Large intestine (tissue), 3 donors: ENCODE measurements at regions not wholly inside any gene's neighbourhood (a gene's known extent, or its start where the extent isn't known, plus 50 kb on each side); places are given as distances from the start of the nearest gene placed in this dataset.

Source experiments
- DNase-seq, 2 donors: peaks; one replicate each; pipeline versions ENCODE4 v3.0.0 to v3.0.0-alpha.2; 2013
- H3K27ac ChIP-seq: one replicate; pipeline ENCODE4 v1.5.1; 2013; ENCODE audit warnings: low read length
- H3K27me3 ChIP-seq: 2 replicates; pipeline ENCODE4 v1.6.1; 2013; ENCODE audit warnings: low read length; ENCODE audit not compliant: control insufficient read depth, insufficient read depth
- H3K36me3 ChIP-seq: 2 replicates; pipeline ENCODE4 v1.6.1; 2013; ENCODE audit warnings: low read length; ENCODE audit not compliant: control insufficient read depth, insufficient read depth
- H3K4me1 ChIP-seq: one replicate; pipeline ENCODE4 v1.6.1; 2013; ENCODE audit warnings: low read length; ENCODE audit not compliant: control insufficient read depth, insufficient read depth
- H3K4me3 ChIP-seq: one replicate; pipeline ENCODE4 v1.5.1; 2013; ENCODE audit warnings: low read length
- H3K9me3 ChIP-seq: one replicate; pipeline ENCODE4 v1.6.1; 2013; ENCODE audit warnings: mild to moderate bottlenecking, low read depth, low read length, moderate library complexity; ENCODE audit not compliant: control insufficient read depth
- WGBS: methylation state at CpG from one replicate; pipeline ENCODE4 v1.1.5; 2013; ENCODE audit warnings: low lambda C conversion rate; ENCODE audit not compliant: insufficient coverage; 5-methylcytosine and 5-hydroxymethylcytosine counted together

- Histone ChIP-seq H3K4me3 (no peak overlapping the region), H3K36me3 (no peaks in the 10 kb centered on the region), H3K27ac (no peak overlapping the region), H3K27me3 (no peaks in the 10 kb centered on the region), H3K9me3 (no peaks in the 10 kb centered on the region), H3K4me1 (peaks cover 10% of the 10 kb centered on the region)
- no peak for DNase-seq
- WGBS: no CpG with 5 or more reads among the region's 4 CpGs
Measured at GRCh38 chr12:69008520-69008919, 75.5 kb upstream of the CPM start.

- Histone ChIP-seq H3K4me3 (no peak overlapping the region), H3K4me1 (peaks cover 5% of the 10 kb centered on the region), H3K27me3 (no peaks in the 10 kb centered on the region), H3K9me3 (no peaks in the 10 kb centered on the region), H3K36me3 (no peaks in the 10 kb centered on the region), H3K27ac (no peak overlapping the region)
- 20% methylated on average over 1 of the region's 2 CpGs for WGBS
- DNase-seq: no peak
Measured at GRCh38 chr12:69014047-69014446, 81.1 kb upstream of the CPM start.

GRCh38 chr12:69015017-69015416 lies 82.0 kb upstream of the CPM start:
- H3K36me3 ChIP-seq: no peaks in the 10 kb centered on the region
- H3K27me3 ChIP-seq: no peaks in the 10 kb centered on the region
- WGBS: no CpG with 5 or more reads among the region's 2 CpGs
- no peak overlapping the region for H3K27ac ChIP-seq
- H3K4me1 ChIP-seq: peaks cover 5% of the 10 kb centered on the region
- no peaks in the 10 kb centered on the region for H3K9me3 ChIP-seq
- no peak overlapping the region for H3K4me3 ChIP-seq
- no peak for DNase-seq

- no peaks in the 10 kb centered on the region for H3K27me3 ChIP-seq
- no peak overlapping the region for H3K27ac ChIP-seq
- H3K36me3 ChIP-seq: no peaks in the 10 kb centered on the region
- DNase-seq: no peak
- peaks cover 5% of the 10 kb centered on the region for H3K4me1 ChIP-seq
- H3K9me3 ChIP-seq: no peaks in the 10 kb centered on the region
- WGBS: 100% methylated on average over 1 of the region's 6 CpGs
- no peak overlapping the region for H3K4me3 ChIP-seq
Measured at GRCh38 chr12:69015831-69016230, 82.9 kb upstream of the CPM start.

- Histone ChIP-seq H3K27ac (no peak overlapping the region), H3K4me3 (no peak overlapping the region), H3K27me3 (no peaks in the 10 kb centered on the region), H3K9me3 (no peaks in the 10 kb centered on the region), H3K4me1 (peaks cover under 1% of the 10 kb centered on the region), H3K36me3 (no peaks in the 10 kb centered on the region)
- no peak for DNase-seq
Measured at GRCh38 chr12:69019082-69019481, 86.1 kb upstream of the CPM start.

GRCh38 chr12:69019910-69020309 lies 86.9 kb upstream of the CPM start:
- H3K9me3 ChIP-seq: no peaks in the 10 kb centered on the region
- no peak overlapping the region for H3K4me3 ChIP-seq
- H3K27ac ChIP-seq: no peak overlapping the region
- no peaks in the 10 kb centered on the region for H3K36me3 ChIP-seq
- H3K27me3 ChIP-seq: no peaks in the 10 kb centered on the region
- H3K4me1 ChIP-seq: no peaks in the 10 kb centered on the region
- DNase-seq: no peak

- Histone ChIP-seq H3K4me1 (no peaks in the 10 kb centered on the region), H3K27ac (no peak overlapping the region), H3K9me3 (no peaks in the 10 kb centered on the region), H3K4me3 (no peak overlapping the region), H3K27me3 (no peaks in the 10 kb centered on the region), H3K36me3 (no peaks in the 10 kb centered on the region)
- no CpG with 5 or more reads among the region's 4 CpGs for WGBS
- DNase-seq: peak in 1 of 2 donors; percentile 15
Measured at GRCh38 chr12:69022674-69023073, 89.7 kb upstream of the CPM start.

GRCh38 chr12:69023840-69024239 lies 90.9 kb upstream of the CPM start:
- Histone ChIP-seq H3K27me3 (no peaks in the 10 kb centered on the region), H3K4me1 (no peaks in the 10 kb centered on the region), H3K27ac (no peak overlapping the region)

GRCh38 chr12:69024413-69024812 lies 91.4 kb upstream of the CPM start:
- Histone ChIP-seq H3K4me3 (no peak overlapping the region), H3K4me1 (no peaks in the 10 kb centered on the region), H3K27me3 (no peaks in the 10 kb centered on the region), H3K9me3 (no peaks in the 10 kb centered on the region), H3K36me3 (no peaks in the 10 kb centered on the region), H3K27ac (peak overlapping the region; percentile 78)
- 83% methylated on average over 1 of the region's 7 CpGs for WGBS
- peak; percentile 94 to 96 for DNase-seq

More at GRCh38 chr12:69023840-69024239, 90.9 kb upstream of the CPM start:
- WGBS: no CpG with 5 or more reads among the region's 5 CpGs
- no peak for DNase-seq
- no peaks in the 10 kb centered on the region for H3K9me3 ChIP-seq
- no peaks in the 10 kb centered on the region for H3K36me3 ChIP-seq
- H3K4me3 ChIP-seq: no peak overlapping the region

- no peak for DNase-seq
Measured at GRCh38 chr12:69024907-69025306, 91.9 kb upstream of the CPM start.

GRCh38 chr12:69026336-69026735 lies 93.4 kb upstream of the CPM start:
- no peaks in the 10 kb centered on the region for H3K9me3 ChIP-seq
- no peaks in the 10 kb centered on the region for H3K36me3 ChIP-seq
- no peaks in the 10 kb centered on the region for H3K27me3 ChIP-seq
- H3K27ac ChIP-seq: no peak overlapping the region
- WGBS: no CpG with 5 or more reads among the region's 1 CpG
- H3K4me1 ChIP-seq: no peaks in the 10 kb centered on the region
- no peak for DNase-seq
- no peak overlapping the region for H3K4me3 ChIP-seq

More at GRCh38 chr12:69024907-69025306, 91.9 kb upstream of the CPM start:
- Histone ChIP-seq H3K27me3 (no peaks in the 10 kb centered on the region), H3K9me3 (no peaks in the 10 kb centered on the region), H3K4me1 (no peaks in the 10 kb centered on the region), H3K4me3 (no peak overlapping the region), H3K27ac (peak overlapping the region; percentile 78), H3K36me3 (no peaks in the 10 kb centered on the region)
- no CpG with 5 or more reads among the region's 4 CpGs for WGBS
